GM21381 (cell line): ENCODE measurements at regions not wholly inside any gene's neighbourhood (a gene's known extent, or its start where the extent isn't known, plus 50 kb on each side); places are given as distances from the start of the nearest gene placed in this dataset.

ENCODE experiments used
- ATAC-seq: cut with Tn5 transposase; IDR thresholded peaks from one replicate; pipeline ENCODE4 v1.9.1; 2021; ENCODE audit warnings: mild to moderate bottlenecking, moderate library complexity; ENCODE audit not compliant: unreplicated experiment

- ATAC-seq: peak; percentile 51
Measured at GRCh38 chr13:40069173-40070044, 413.9 kb downstream of the COG6 start.

GRCh38 chr13:40070357-40070756, 414.9 kb downstream of the COG6 start:
- ATAC-seq: no peak

GRCh38 chr13:40072663-40073120, 417.2 kb downstream of the COG6 start:
- ATAC-seq: no peak

GRCh38 chr13:40074338-40074737, 418.9 kb downstream of the COG6 start:
- ATAC-seq: no peak

- no peak for ATAC-seq
Measured at GRCh38 chr13:40075281-40075680, 419.8 kb downstream of the COG6 start.

- no peak for ATAC-seq
Measured at GRCh38 chr13:40076765-40077362, 421.4 kb downstream of the COG6 start.

- no peak for ATAC-seq
Measured at GRCh38 chr13:40077396-40078027, 422.1 kb downstream of the COG6 start.

GRCh38 chr13:40079721-40080120, 424.3 kb downstream of the COG6 start:
- ATAC-seq: no peak

GRCh38 chr13:40080676-40081075, 425.2 kb downstream of the COG6 start:
- ATAC-seq: no peak

- ATAC-seq: no peak
Measured at GRCh38 chr13:40082639-40083038, 427.2 kb downstream of the COG6 start.

GRCh38 chr13:40083841-40084240, 428.4 kb downstream of the COG6 start:
- no peak for ATAC-seq

GRCh38 chr13:40084934-40085333, 429.5 kb downstream of the COG6 start:
- no peak for ATAC-seq

- ATAC-seq: no peak
Measured at GRCh38 chr13:40087091-40088002, 431.9 kb downstream of the COG6 start.

GRCh38 chr13:40094056-40094455, 438.6 kb downstream of the COG6 start:
- ATAC-seq: no peak

- no peak for ATAC-seq
Measured at GRCh38 chr13:40095695-40096356, 440.4 kb downstream of the COG6 start.

GRCh38 chr13:40096357-40096901, 441.0 kb downstream of the COG6 start:
- no peak for ATAC-seq

GRCh38 chr13:40098246-40098645, 442.8 kb downstream of the COG6 start:
- no peak for ATAC-seq

- peak; percentile 76 for ATAC-seq
Measured at GRCh38 chr13:40101708-40102359, 446.4 kb downstream of the COG6 start.

- ATAC-seq: no peak
Measured at GRCh38 chr13:40102360-40102727, 446.9 kb downstream of the COG6 start.
